ENCODE measurements at regions not wholly inside any gene's neighbourhood (a gene's known extent, or its start where the extent isn't known, plus 50 kb on each side); places are given as distances from the start of the nearest gene placed in this dataset.

DNA sequence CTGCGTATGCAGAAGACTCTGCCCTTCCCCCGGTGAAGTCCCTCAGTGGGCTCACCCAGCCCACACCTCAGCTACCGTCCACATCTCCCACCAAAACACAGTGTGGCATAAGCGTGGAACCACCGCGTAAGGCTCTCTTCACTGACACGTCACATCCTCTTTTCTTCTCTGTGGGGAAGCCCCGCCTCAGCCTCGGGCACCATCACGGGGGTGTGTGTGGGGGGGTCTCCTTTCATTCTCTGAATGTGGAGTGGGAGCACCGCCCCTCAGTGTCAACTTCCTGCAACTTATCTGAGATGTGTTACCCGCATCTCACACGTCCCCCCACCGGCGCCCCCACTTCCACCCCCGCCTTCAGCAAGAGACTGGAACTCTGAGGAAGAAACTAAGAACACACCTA lies 388.4 kb upstream of the JARID2 start:
- ChIA-PET SMC1A (ENCODE audit: uncharacterized antibody, unreplicated experiment) (interaction anchor here (2.4 kb wide), 1 partner anchor 17 kb away, joined by 6 read pairs; no protein-coding TSS in a partner anchor), CTCF (interaction anchor here (0.9 kb wide), 1 partner anchor 24 kb away, joined by 4 read pairs; no protein-coding TSS in a partner anchor), POLR2A (no interaction called here), RAD21 (ENCODE audit: unreplicated experiment) (interaction anchor here (0.6 kb wide), 1 partner anchor 485 kb away, joined by 3 read pairs; no protein-coding TSS in a partner anchor)
- Histone ChIP-seq H3K4me2 (ENCODE audit: control insufficient read depth, insufficient read depth) (peak overlapping the region; percentile 15; the same call in 1 of the 2 replicates), H3K79me2 (ENCODE audit: control insufficient read depth, insufficient read depth, low read length) (no peaks in the 10 kb centered on the region), H3K27ac (ENCODE audit: control insufficient read depth, insufficient read depth) (no peak overlapping the region), H3K4me1 (ENCODE audit: control insufficient read depth, insufficient read depth, low read length) (peaks cover 3% of the 10 kb centered on the region; the same call in 1 of the 2 replicates), H4K20me1 (ENCODE audit: control insufficient read depth, insufficient read depth) (no peaks in the 10 kb centered on the region), H3K9me3 (replicated peaks; ENCODE audit: control insufficient read depth, insufficient read depth, low read length) (no peaks in the 10 kb centered on the region), H3K36me3 (ENCODE audit: control insufficient read depth in 2 of 2, insufficient read depth in 2 of 2, low read length in 1 of 2) (no peaks in the 10 kb centered on the region), H3K27me3 (replicated peaks in 1 of 2; ENCODE audit: control insufficient read depth in 2 of 2, insufficient read depth in 2 of 2, low read length in 1 of 2) (no peaks in the 10 kb centered on the region), H3K9ac (ENCODE audit: control insufficient read depth, insufficient read depth, low read length) (no peak overlapping the region), H3K4me3 (no peak overlapping the region), H2AFZ (ENCODE audit: control insufficient read depth, low read depth, low read length) (no peak overlapping the region; the same call in 1 of the 2 replicates)
- no peak for DNase-seq (ENCODE audit: low read depth, low spot score)
- 16% methylated on average over 16 of the region's 16 CpGs for WGBS (ENCODE audit: insufficient coverage, insufficient replicate concordance, low lambda C conversion rate, missing lambda C conversion rate)
- intact Hi-C loops (cut with micrococcal nuclease; ENCODE audit: unreplicated experiment), result no loop called here
- in situ Hi-C loops (cut with MboI), result no loop called here
- no peak for FAIRE-seq
- ATAC-seq, result peak; percentile 78
- BruUV-seq (replicated peaks), result no TSS peak
- peak; percentile 71; the same call in 1 of the 2 replicates for TF ChIP-seq SPI1 (IDR thresholded peaks at IDR 0.05; ENCODE audit: borderline replicate concordance, insufficient read depth, low read depth, low read length)
- no peak for TF ChIP-seq USF2 (IDR thresholded peaks at IDR 0.05; ENCODE audit: borderline replicate concordance, low read depth, low read length)
- TF ChIP-seq POLR2AphosphoS2 (IDR thresholded peaks at IDR 0.05; ENCODE audit: low read depth, low read length), result no peak
- 0 out of 2 replicates have a peak, but pooled peaks have one; percentile 37 for TF ChIP-seq CREB1 (IDR thresholded peaks at IDR 0.05; ENCODE audit: low read depth)
- no peak for TF ChIP-seq KLF5 (IDR thresholded peaks at IDR 0.05; ENCODE audit: partially characterized antibody)
- TF ChIP-seq YY1 (IDR thresholded peaks at IDR 0.05; ENCODE audit: low read depth, low read length), result no peak
- TF ChIP-seq ZNF622 (IDR thresholded peaks at IDR 0.05), result no peak
- peak; percentile 48; the same call in 1 of the 2 replicates for TF ChIP-seq CREM (IDR thresholded peaks at IDR 0.05; ENCODE audit: low read depth)
- TF ChIP-seq, protein P1, sequence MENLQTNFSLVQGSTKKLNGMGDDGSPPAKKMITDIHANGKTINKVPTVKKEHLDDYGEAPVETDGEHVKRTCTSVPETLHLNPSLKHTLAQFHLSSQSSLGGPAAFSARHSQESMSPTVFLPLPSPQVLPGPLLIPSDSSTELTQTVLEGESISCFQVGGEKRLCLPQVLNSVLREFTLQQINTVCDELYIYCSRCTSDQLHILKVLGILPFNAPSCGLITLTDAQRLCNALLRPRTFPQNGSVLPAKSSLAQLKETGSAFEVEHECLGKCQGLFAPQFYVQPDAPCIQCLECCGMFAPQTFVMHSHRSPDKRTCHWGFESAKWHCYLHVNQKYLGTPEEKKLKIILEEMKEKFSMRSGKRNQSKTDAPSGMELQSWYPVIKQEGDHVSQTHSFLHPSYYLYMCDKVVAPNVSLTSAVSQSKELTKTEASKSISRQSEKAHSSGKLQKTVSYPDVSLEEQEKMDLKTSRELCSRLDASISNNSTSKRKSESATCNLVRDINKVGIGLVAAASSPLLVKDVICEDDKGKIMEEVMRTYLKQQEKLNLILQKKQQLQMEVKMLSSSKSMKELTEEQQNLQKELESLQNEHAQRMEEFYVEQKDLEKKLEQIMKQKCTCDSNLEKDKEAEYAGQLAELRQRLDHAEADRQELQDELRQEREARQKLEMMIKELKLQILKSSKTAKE (IDR thresholded peaks at IDR 0.05; ENCODE audit: low read depth, poor library complexity, severe bottlenecking), result no peak
- TF ChIP-seq ZZZ3 (IDR thresholded peaks at IDR 0.05; ENCODE audit: control insufficient read depth, insufficient read length, low read depth), result no peak
- TF ChIP-seq MTA2 (IDR thresholded peaks at IDR 0.05; ENCODE audit: low read depth), result peak; percentile 19; the same call in 1 of the 2 replicates
- 0 out of 2 replicates have a peak, but pooled peaks have one; percentile 34 for TF ChIP-seq CHD2 (IDR thresholded peaks at IDR 0.05; ENCODE audit: borderline replicate concordance, low read depth, low read length)
- TF ChIP-seq TCF3 (IDR thresholded peaks at IDR 0.05; ENCODE audit: borderline replicate concordance, insufficient read depth, low read depth, low read length), result no peak
- 0 out of 2 replicates have a peak, but pooled peaks have one; percentile 24 for TF ChIP-seq ZNF687 (IDR thresholded peaks at IDR 0.05)
- TF ChIP-seq TBL1XR1 (IDR thresholded peaks at IDR 0.05; ENCODE audit: low read depth, low read length), result no peak
- no peak for TF ChIP-seq NFYB (IDR thresholded peaks at IDR 0.05; ENCODE audit: insufficient read depth, low read depth, low read length)
- 0 out of 4 replicates have a peak, but pooled peaks of 1 of the 2 experiments have one; percentile 10 for TF ChIP-seq BHLHE40 (IDR thresholded peaks at IDR 0.05; ENCODE audit: borderline replicate concordance in 1 of 2, low read depth in 2 of 2, low read length in 1 of 2)

Measured in GM12878 (cell line).